PFSK-1 (cell line): ENCODE measurements at regions not wholly inside any gene's neighbourhood (a gene's known extent, or its start where the extent isn't known, plus 50 kb on each side); places are given as distances from the start of the nearest gene placed in this dataset.

ENCODE experiments used
- POLR2AphosphoS5 ChIP-seq: IDR thresholded peaks from 2 replicates; pipeline ENCODE4 v1.6.1; 2012; ENCODE audit warnings: low read depth, mild to moderate bottlenecking, control low read depth, low read length, moderate library complexity
- SIN3A ChIP-seq: IDR thresholded peaks from 2 replicates; pipeline ENCODE4 v1.6.1; 2012; ENCODE audit warnings: mild to moderate bottlenecking, low read length, moderate library complexity, borderline replicate concordance; ENCODE audit not compliant: insufficient read depth
- TAF1 ChIP-seq: IDR thresholded peaks from 2 replicates; pipeline ENCODE4 v1.6.1; 2012; ENCODE audit warnings: low read length, control low read depth, borderline replicate concordance; ENCODE audit not compliant: insufficient read depth
- TF ChIP-seq, protein P1 (sequence below), 2 experiments: IDR thresholded peaks; 2 replicates each; pipeline versions ENCODE4 v1.6.1 to v1.8.0; 2011 to 2012; ENCODE audit warnings: low read depth in 2 of 2, low read length in 2 of 2, control low read depth in 1 of 2, inconsistent platforms in 1 of 2, mild to moderate bottlenecking in 1 of 2, moderate library complexity in 1 of 2; ENCODE audit not compliant: insufficient read depth in 1 of 2

DNA sequence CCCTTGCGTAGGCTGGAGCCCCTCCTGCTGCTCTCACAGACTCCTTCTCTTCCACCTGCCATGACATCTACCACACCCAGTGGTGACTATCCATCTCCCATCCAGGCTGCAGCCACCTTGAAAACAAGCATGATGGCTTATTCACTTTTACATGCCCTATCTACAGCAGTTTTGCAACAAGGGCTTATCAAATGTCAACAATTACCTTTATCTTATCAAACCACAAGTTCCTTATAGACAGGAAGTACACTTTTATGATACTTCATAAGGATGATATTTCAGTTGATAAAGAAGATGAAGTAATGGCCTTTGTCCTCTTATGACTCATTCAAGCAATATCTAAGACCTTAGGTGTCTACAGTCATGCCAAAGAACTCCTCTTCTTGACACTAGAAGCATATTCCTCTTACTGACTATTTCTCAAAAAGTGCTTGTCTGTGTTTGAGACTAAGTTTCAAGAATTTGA lies 125.3 kb upstream of the SPRED1 start:
- TF ChIP-seq TAF1 (no peak), POLR2AphosphoS5 (no peak), SIN3A (no peak)
- TF ChIP-seq, protein P1, sequence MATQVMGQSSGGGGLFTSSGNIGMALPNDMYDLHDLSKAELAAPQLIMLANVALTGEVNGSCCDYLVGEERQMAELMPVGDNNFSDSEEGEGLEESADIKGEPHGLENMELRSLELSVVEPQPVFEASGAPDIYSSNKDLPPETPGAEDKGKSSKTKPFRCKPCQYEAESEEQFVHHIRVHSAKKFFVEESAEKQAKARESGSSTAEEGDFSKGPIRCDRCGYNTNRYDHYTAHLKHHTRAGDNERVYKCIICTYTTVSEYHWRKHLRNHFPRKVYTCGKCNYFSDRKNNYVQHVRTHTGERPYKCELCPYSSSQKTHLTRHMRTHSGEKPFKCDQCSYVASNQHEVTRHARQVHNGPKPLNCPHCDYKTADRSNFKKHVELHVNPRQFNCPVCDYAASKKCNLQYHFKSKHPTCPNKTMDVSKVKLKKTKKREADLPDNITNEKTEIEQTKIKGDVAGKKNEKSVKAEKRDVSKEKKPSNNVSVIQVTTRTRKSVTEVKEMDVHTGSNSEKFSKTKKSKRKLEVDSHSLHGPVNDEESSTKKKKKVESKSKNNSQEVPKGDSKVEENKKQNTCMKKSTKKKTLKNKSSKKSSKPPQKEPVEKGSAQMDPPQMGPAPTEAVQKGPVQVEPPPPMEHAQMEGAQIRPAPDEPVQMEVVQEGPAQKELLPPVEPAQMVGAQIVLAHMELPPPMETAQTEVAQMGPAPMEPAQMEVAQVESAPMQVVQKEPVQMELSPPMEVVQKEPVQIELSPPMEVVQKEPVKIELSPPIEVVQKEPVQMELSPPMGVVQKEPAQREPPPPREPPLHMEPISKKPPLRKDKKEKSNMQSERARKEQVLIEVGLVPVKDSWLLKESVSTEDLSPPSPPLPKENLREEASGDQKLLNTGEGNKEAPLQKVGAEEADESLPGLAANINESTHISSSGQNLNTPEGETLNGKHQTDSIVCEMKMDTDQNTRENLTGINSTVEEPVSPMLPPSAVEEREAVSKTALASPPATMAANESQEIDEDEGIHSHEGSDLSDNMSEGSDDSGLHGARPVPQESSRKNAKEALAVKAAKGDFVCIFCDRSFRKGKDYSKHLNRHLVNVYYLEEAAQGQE (IDR thresholded peaks at IDR 0.05; ENCODE audit: insufficient read depth in 1 of 2, low read depth in 2 of 2, low read length in 2 of 2) = no peak
